NCI-H187 (cell line): ENCODE measurements at regions not wholly inside any gene's neighbourhood (a gene's known extent, or its start where the extent isn't known, plus 50 kb on each side); places are given as distances from the start of the nearest gene placed in this dataset.
"Not testable (repeated sequence)": the region's sequence is repeated elsewhere in the genome, so short reads cannot be mapped to it uniquely, and the experiment has no call there.

Experiments
- DNase-seq, 2 experiments: peaks; one replicate each; lab custom pipeline; 2025; lab: John Stamatoyannopoulos, UW

- no peak for DNase-seq
These were observed 347.6 kb downstream of the TMEM121 start for GRCh38 chr14:105873870-105874512.

DNA sequence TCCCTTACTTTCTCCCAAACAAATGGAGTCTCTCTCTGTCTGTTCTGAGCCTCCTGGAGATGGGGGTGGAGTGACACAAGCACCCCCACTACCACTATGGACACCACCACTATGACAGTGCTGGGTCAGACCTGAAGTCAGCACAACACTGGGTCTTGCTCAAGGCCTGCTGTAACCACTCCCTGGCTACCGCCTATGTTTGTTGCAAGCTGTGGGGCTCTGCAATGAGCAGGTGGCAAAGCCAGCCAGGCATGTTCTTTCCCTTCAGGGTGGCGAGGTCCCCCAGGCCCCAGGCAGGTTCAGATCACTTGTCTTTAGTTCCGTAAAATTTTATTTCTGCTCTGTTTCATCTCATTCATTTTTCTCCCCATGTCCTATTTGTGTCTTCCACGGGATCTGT lies 349.8 kb downstream of the TMEM121 start:
- no peak for DNase-seq

GRCh38 chr14:105876829-105877228 lies 350.4 kb downstream of the TMEM121 start:
- no peak for DNase-seq

GRCh38 chr14:105877645-105878044 lies 351.3 kb downstream of the TMEM121 start:
- DNase-seq = no peak

DNA sequence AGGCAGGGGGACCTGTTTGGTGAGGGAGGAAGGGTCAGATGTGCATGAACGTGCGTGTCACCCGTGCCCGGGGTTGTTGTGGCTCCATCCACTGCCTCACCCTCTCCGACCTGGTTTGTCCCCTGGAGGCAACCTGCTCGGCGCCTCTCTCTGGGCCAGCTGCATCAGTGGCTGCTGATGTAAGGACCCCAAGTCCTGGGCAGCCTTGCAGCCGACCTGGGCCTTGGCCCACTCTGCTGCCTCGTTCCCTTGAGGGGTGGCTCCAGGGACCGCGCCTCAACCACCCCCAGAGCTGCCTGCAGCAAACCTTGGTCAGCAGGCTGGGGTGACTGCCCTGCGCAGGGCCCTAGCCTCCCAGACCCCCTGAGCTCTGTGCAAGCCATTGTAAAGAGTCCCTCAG lies 351.7 kb downstream of the TMEM121 start:
- no peak for DNase-seq

DNA sequence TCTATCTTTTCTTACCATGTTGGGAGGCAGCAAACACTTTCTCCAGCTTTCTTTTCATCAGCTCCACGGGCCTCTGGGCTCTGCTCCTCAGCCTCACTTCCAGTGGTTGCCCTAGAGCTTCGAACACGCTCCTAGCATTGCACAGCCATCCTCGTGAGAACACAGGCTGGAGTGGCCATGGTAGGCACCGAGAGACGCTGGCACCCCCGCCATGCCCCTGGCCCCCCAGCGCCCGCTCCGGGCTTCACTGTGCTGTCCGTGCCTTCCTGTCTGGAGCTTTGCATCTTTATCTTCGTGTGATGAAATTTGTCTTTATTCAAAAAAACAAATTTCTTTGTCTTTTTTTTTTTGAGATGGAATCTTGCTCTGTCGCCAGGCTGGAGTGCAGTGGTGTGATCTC lies 352.2 kb downstream of the TMEM121 start:
- no peak for DNase-seq

DNA sequence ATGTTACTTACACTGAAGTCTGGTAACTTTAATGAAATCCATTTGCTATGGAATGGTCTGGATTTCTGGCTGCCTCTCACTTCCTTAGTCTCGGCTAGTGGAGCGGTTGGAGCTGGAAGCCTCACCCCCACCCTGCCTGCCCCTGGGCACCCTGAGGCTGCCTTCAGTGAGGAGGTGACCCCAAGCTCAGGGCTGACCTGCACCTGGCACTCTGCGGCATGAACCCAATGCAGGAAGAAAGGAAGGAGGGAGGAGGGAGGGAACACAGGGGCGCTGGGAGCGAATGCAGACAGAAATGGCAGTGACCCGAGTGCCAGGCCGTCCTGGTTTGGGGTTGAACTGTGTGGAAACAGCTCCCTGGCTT lies 353.1 kb downstream of the TMEM121 start:
- no peak for DNase-seq

GRCh38 chr14:105879867-105880561 lies 353.6 kb downstream of the TMEM121 start:
- no peak for DNase-seq

DNA sequence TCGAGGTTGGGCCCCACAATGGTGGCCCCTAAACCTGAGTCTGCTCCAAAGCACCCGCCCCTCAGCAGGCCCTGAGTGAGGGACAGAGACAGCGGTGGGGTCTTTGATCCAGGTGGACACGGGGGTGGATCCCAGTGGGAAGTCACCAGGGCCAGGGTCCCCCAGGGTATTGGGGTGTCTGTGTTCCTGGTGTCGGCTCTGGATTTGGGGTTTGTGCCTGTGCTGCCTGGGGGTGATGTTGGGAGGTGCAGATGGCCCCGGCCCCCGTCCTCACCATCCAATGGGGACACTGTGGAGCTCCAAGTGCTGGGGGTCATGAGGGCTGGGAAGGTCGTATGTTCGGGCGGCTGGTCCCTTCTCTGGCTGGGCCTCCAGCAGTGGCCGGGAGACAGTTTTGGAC lies 354.2 kb downstream of the TMEM121 start:
- no peak for DNase-seq

- DNase-seq = no peak
These were observed 354.9 kb downstream of the TMEM121 start for GRCh38 chr14:105881021-105881930.

DNA sequence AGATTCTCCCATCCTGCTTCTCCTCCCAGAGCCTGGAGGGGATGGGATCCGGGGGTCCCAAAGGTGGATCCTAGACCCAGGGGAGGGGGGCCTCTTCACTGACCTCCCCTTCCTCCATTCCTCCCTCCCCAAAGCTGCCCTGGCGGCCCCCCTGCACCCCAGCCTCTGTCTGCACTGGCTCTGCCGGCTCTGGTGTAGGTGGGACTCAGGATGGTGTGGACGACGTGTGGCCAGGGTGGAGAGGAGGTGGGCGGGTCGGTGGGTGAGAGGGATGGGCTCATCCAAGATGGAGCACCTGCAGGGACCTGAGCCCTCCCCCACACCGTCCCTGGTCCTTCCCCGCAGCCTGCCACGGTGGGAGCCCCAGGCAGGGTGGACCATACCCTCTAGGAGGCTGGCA lies 355.6 kb downstream of the TMEM121 start:
- not testable (repeated sequence) for DNase-seq

- DNase-seq = no peak
These were observed 356.2 kb downstream of the TMEM121 start for GRCh38 chr14:105882626-105883025.

DNA sequence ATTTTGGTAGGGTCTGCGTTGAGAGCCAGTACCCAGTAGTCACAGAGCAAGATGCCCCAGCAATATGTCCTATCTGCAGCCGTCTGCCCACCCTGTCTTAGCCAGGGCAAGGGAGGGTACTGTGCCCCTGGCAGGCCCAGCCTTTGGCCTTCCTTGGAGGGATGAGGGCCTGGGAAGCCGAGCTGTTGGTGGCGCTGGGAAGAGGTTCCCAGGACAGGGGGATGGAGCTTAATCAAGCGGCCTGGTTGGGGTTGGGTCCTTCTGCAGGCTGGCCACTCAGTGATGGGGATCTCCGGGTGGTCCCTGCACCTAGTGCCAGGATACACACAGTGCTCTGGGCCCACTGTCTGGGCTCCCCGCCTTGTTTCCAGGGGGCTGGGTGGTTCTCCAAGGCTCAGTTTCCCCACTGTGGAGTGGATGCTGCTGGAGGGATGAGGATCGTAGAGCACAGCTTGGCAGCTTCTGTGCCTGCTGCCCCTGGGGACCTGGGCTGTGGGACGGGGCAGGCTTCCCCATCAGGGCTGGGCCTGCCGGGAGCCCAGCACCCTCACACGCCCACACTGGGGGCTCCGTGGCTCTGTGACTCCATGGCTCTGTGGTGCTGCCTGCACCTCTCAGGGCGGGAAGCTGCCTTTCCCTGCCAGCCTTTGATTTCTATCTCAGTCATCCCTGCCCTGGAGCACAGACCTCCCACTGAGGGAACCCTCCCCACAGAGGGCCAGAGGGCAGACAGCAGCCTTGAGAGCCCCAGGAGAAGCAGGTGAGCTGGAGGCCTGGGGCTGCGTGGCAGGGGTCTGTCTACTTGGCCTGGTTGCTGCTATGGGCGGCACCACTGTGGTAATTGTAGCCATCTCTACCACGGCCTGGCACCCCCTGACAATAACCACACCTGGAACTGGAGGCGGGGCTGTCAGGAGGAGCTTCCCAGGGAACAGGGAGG lies 357.0 kb downstream of the TMEM121 start:
- DNase-seq = no peak

DNA sequence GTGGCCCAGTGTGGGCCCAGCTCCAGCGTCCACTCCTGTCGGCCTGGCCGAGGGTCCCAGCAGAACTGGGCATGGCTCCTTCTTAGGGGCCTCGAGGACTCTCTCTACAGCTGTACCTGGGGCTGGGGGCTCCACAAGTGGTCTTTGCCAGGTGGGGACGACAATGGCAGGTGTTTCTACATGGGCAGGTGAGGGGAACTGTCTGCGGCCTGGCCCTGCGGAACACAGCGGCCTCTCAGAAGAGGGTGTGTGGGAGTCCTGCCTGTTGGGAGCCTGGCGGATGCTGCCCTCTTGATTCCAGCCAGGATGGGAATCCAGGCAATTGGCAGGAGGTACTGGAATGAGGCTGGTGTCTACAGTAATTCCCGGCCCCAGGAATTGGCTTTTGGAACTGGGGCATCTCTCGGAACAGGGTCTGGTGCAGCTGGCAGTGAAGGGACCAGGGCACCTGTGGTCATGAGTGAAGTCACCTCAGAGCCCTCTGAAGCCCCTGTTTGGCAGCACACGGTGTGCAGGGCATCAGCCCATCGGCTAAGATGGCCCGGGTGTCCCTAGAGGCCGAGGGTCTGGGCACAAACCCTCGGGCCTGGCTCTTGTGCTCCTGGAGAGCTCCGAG lies 357.9 kb downstream of the TMEM121 start:
- DNase-seq = not testable (repeated sequence)

GRCh38 chr14:105884808-105885281 lies 358.5 kb downstream of the TMEM121 start:
- DNase-seq = no peak

DNA sequence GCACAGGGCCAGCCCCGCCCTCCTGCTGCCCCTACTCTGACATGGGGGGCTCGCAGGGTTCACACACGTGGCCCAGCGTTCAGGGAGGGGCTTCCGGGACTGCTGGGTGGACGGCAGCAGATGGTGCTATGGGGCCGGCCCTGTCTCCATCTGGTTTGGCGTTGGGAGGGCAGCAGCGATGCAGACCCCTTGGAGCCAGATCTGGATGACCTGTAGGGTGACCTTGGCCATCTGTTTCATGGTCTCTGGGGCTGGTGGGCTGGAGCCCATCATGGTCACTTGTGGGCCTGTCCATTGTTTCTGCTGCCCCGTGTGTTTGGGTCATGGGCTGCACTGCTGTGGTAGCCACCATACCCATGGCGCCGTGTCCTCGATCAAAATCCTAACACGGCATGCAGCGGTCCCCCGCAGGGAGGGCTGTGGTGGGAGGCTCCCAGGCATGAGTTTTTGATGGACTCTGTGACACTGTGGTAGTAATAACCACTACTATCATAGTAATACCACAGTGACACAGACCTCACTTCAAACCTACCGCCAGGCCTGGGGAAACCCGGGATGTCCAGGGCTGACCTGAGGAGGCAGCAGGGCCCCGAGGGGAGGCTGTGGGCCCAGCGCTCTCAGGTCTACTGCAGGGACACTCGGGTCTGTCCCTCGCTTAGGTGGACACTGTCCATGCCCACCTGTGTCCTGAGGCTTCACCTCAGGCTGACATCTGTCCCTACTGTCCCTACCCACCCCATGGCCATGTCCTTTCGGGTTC lies 359.4 kb downstream of the TMEM121 start:
- DNase-seq = no peak

GRCh38 chr14:105886791-105887191 lies 360.4 kb downstream of the TMEM121 start:
- DNase-seq = not testable (repeated sequence)

DNA sequence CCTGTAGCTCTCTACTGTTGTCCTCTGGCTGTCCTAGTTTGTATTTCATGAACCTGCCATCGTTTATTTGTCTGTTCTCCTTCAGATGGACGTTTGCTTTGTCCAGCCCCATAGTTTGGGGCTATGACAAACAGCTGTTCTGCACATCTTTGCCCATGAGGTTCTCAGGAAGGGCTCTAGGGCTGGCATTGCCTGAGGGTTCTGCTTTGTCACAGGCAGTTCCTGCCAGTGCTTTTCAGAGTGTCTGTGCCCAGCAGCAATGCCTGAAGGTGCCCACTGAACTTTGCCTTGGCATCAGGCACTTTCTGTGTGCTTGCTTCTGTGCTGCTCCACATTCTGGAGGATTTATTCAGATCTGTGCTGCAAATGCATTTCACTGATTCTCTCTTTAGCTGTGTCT lies 361.3 kb downstream of the TMEM121 start:
- DNase-seq = no peak

DNA sequence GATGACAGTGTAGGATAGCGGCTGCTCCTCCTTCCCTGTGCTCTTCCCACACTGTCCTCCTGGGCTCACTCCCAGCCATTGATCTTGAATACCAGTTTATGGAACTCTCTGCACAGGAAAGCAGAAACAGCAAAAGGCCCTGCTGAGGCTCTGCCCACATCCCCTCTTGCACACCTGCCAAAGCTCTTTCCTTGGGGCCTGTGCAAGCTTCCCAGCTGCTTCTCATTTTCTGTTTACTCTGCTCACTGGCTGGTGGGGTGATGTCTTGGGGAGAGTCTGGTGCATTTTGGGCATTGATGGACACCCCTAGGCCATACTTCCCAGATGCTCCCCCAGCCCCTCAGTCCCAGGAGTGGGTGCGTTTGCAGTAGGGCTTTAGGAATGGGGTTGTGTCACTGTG lies 361.8 kb downstream of the TMEM121 start:
- DNase-seq = no peak
